GM19395 (cell line): ENCODE measurements at regions not wholly inside any gene's neighbourhood (a gene's known extent, or its start where the extent isn't known, plus 50 kb on each side); places are given as distances from the start of the nearest gene placed in this dataset.

Experiments used
- ATAC-seq: cut with Tn5 transposase; IDR thresholded peaks from one replicate; pipeline ENCODE4 v1.9.1; 2021; ENCODE audit warnings: mild to moderate bottlenecking, moderate library complexity; ENCODE audit not compliant: unreplicated experiment

- ATAC-seq, result no peak
These were observed 442.3 kb downstream of the FGF9 start for GRCh38 chr13:22112956-22113745.

GRCh38 chr13:22114630-22115311 is 443.9 kb downstream of the FGF9 start:
- peak; percentile 92 for ATAC-seq

- no peak for ATAC-seq
These were observed 447.3 kb downstream of the FGF9 start for GRCh38 chr13:22118158-22118557.

- no peak for ATAC-seq
These were observed 449.8 kb downstream of the FGF9 start for GRCh38 chr13:22120646-22121045.

- peak; percentile 64 for ATAC-seq
These were observed 450.4 kb downstream of the FGF9 start for GRCh38 chr13:22121146-22121739.

GRCh38 chr13:22126433-22127021 is 455.7 kb downstream of the FGF9 start:
- ATAC-seq, result peak; percentile 98

GRCh38 chr13:22127277-22128164 is 456.6 kb downstream of the FGF9 start:
- ATAC-seq, result no peak

- no peak for ATAC-seq
These were observed 457.9 kb downstream of the FGF9 start for GRCh38 chr13:22128441-22129408.

- ATAC-seq, result no peak
These were observed 459.4 kb downstream of the FGF9 start for GRCh38 chr13:22130254-22130653.

- ATAC-seq, result no peak
These were observed 463.4 kb downstream of the FGF9 start for GRCh38 chr13:22134261-22134660.

- no peak for ATAC-seq
These were observed 464.6 kb downstream of the FGF9 start for GRCh38 chr13:22135446-22135845.

- ATAC-seq, result no peak
These were observed 466.6 kb downstream of the FGF9 start for GRCh38 chr13:22137361-22138050.

GRCh38 chr13:22138947-22139346 is 468.1 kb downstream of the FGF9 start:
- no peak for ATAC-seq

GRCh38 chr13:22141716-22142115 is 470.8 kb downstream of the FGF9 start:
- ATAC-seq, result no peak

GRCh38 chr13:22143671-22144070 is 472.8 kb downstream of the FGF9 start:
- no peak for ATAC-seq

- ATAC-seq, result no peak
These were observed 473.9 kb downstream of the FGF9 start for GRCh38 chr13:22144806-22145205.

- no peak for ATAC-seq
These were observed 477.3 kb downstream of the FGF9 start for GRCh38 chr13:22148187-22148586.

GRCh38 chr13:22152751-22153150 is 481.9 kb downstream of the FGF9 start:
- ATAC-seq, result no peak

GRCh38 chr13:22154041-22154440 is 483.2 kb downstream of the FGF9 start:
- ATAC-seq, result no peak
